NCI-H69 (cell line): ENCODE measurements at regions not wholly inside any gene's neighbourhood (a gene's known extent, or its start where the extent isn't known, plus 50 kb on each side); places are given as distances from the start of the nearest gene placed in this dataset.

Experiments used
- DNase-seq: peaks from one replicate; lab custom pipeline; 2025; lab: John Stamatoyannopoulos, UW

DNA sequence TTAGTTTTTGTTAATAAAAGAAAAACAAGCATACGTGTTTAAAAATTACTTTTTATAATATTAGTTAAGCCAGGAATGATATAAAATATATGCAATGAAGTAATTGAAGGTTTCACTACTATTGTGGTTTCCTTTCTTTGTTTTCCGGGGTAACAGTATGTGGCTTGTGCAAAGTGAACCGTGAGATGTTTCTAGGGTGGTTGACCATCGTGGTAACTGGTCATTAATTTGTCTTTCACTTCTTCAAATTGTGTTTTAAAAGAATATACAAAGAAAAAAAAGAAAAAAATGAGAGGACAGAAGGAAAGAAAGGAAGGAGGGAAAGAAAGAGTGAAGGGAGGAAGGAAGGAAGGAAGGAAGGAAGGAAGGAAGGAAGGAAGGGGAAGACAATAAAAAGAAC is 330.1 kb upstream of the CPXCR1 start:
- DNase-seq = no peak

DNA sequence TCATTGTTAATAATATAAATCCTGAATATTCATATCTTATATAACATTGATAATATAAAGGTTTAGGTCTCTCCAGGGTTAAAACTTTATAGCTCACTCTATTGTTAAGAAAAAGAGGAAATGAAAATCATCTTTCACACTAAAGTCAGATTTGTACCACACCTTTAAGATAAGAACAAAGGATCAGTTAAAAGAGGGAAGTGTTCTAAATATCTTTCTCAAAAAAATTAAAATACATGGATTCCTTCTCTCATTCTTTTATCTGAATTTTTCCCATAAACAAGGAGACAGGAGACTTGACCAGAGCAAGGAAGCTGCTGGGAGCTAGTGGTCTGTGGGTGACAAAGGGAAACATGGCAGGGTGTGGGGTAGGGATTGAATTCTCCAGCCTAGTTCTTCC is 323.0 kb upstream of the CPXCR1 start:
- DNase-seq = no peak

DNA sequence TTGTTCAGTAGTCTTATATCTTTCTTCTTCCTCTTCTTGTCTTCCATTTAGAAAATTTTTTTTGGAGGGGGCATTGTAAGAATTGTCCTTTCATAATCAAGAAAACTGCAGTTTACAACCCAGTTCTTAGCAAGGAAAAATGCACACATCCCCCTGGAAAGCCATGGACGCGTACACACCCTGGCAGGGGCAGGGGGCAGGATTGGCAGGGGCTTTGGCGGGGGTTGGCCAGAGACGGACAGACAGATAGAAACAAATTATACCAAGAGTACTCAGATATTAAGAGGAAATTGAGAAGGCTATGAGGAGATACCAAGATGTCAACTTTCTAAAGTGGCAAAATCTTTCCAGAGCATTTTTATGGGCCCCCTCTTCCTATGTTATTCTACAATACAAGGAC is 322.5 kb upstream of the CPXCR1 start:
- DNase-seq = no peak

DNA sequence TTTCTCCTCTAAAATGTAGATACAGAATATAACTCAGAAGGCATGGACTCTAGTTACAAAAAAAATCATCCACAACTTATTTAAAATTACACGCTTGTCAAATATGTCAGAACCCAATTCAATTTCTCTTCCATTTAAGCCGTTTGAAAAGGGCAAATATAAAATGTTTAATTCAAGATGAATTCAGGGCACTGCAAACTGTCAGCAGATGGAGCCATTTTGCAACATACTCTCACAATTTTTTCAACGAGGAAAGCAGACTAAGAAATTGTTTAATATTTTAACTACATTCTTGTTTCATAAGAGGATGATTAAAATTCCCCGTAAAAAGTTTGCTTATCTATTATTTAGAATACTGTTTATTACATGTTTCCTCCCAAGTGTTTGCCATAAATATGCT is 321.3 kb upstream of the CPXCR1 start:
- no peak for DNase-seq

DNA sequence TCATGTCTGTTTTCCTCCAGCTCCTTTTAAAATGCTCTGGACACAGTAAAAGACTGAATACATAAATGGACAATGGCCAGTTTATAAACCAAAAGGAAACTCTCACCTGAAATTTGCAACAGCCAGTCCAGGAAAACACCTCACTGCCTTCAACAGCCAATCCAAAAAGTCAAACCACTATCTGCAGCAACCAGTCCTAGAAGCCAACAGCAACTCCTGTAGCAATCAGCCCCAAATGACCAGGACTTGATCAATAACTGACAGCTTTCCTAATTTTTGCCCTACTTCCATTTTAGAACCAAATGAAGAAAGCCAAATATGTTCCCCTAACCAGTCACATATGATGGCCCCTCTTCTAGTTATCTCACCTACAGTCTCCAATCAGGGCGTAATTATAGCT is 309.5 kb upstream of the CPXCR1 start:
- DNase-seq = no peak

DNA sequence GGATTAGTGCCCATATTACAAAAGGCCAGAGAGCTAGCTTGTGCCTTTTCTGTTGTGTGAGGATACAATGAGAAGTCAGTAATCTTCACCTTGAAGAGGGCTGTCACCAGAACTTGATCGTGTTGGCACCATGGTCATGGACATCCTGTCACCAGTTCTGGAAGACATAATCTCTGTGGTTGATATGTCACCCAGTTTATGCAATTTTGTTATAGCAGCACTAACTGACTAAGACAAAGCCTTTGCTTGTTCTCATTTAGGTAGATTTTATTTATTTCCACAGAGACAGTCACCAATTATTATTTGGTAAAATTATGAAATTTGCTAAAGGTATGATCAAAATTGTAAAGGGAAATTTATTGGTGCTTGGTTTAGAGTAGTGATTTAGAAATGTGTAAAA is 308.8 kb upstream of the CPXCR1 start:
- no peak for DNase-seq

DNA sequence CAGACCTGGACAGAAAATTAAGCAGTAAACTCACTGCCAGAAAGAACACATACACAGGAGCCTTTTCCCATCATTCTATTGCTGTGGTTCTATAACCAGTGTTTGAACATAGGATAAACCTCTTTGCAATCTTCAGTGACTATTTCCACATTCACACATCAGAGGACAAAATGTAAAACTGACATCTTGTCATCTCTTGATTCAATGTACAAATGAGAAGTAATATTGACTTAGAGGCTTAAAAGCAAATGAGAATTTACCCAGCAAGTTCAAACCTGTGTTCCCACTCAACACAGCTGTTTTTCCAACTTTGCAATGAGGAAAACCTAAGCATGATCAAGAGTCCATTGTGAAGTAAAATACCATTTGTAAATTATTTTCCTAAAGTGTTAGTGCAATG is 307.1 kb upstream of the CPXCR1 start:
- DNase-seq = no peak
